Stimulated activated CD4-positive, alpha-beta T cell treated with anti-CD3 and anti-CD28 coated beads, Interleukin-4, amount 100 ng/mL, for 1 hour (primary cell): ENCODE measurements at regions not wholly inside any gene's neighbourhood (a gene's known extent, or its start where the extent isn't known, plus 50 kb on each side); places are given as distances from the start of the nearest gene placed in this dataset.

Experiments used
- DNase-seq: peaks from one replicate; pipeline ENCODE4 v3.0.0-alpha.2; 2020

GRCh38 chr1:185495898-185496297, 178.9 kb upstream of the IVNS1ABP start:
- no peak for DNase-seq

DNA sequence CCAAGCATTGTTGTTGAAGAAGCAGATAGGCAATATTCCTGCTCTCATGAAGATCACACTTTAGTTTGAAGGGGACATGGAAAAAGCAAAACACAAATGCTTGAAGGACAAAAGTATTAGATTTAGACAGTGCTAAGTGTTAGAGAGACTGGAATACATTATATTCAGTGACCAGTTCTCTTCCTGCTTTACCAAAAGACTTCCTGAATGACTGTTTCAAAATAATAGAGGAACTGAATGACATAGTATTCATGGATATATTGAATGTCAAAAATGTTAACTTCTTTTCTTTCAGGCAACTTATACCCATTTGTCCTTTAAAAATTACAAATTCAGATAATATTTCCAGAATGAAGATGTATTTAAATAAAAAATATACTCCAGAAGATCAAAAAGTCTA, 178.0 kb upstream of the IVNS1ABP start:
- no peak for DNase-seq

GRCh38 chr1:185492089-185492825, 175.2 kb upstream of the IVNS1ABP start:
- no peak for DNase-seq

DNA sequence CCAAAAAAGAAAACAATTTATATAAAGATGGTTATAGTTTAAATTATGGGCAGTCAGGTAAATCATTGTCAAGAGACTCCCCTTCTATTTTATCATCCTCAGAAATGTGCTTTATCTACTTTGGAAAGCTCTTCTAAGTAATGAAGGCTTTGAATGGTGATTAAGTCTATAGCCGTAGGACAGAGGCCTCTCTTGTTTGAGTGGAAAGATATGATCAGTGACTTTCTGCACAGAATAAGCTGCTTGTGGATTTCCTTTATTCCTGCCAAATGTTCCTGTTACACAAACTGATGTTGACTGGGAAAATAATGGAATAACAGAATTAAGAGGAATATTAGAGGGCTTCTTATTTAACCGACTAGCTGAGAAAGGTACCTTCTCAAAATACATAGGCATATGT, 174.6 kb upstream of the IVNS1ABP start:
- DNase-seq, result no peak

- DNase-seq, result no peak
These were observed 173.9 kb upstream of the IVNS1ABP start for GRCh38 chr1:185490924-185491323.

DNA sequence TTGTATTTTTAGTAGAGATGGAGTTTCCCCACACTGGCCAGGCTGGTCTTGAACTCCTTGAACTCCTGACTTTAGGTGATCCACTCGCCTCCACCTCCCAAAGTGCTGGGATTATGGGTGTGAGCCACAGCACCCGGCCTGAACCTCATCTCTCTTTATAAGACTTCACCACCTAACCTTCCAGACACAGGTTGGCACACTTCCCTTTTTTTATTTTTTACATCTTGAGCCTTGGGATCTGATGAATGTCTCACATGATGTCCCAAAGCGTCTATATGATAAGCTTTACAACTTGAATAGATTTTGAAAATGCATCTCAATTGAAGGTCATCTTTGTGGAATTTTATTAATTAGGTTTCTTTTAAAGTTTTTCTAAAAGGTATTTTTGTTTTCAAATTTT, 172.4 kb upstream of the IVNS1ABP start:
- no peak for DNase-seq

- DNase-seq, result no peak
These were observed 171.8 kb upstream of the IVNS1ABP start for GRCh38 chr1:185488808-185489207.

DNA sequence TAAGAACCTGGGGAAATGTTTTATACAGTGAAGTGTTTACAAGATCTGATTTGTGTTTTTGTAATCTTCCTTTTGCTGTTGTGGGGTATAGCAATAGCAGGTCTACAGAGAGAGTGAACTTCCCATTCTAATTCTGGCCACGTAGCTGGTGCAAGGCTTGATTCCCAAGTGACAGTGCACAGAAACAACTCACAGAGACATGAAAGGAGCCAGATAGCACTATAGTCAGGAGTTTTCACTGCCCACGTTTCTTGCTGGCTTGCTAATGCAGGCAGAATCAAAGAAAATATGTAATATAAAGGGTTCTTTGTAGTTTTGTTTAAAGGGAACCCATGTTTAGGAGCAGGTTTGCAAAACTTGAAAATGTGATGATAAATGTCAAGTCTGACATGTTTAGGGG, 170.9 kb upstream of the IVNS1ABP start:
- no peak for DNase-seq

DNA sequence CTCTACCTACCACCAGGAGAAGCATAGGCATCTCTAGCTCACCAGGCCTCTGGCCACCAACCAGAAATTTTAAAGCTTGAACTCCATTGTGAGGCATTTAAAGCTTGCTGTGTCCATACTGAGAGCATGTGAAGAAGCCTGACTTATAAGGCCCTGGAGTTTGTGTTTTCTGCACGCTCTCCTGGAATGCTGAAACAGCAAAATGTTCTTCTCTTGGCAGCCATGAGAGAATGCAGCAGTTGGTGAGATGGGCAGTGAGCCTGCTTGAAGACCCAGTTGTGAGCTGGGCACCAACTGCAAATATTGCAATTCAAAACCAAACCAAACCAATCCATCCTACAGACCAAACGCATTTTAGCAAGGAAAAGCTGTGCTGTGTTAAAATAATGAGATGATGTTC, 170.0 kb upstream of the IVNS1ABP start:
- DNase-seq, result no peak

GRCh38 chr1:185486346-185486745, 169.3 kb upstream of the IVNS1ABP start:
- DNase-seq, result no peak

DNA sequence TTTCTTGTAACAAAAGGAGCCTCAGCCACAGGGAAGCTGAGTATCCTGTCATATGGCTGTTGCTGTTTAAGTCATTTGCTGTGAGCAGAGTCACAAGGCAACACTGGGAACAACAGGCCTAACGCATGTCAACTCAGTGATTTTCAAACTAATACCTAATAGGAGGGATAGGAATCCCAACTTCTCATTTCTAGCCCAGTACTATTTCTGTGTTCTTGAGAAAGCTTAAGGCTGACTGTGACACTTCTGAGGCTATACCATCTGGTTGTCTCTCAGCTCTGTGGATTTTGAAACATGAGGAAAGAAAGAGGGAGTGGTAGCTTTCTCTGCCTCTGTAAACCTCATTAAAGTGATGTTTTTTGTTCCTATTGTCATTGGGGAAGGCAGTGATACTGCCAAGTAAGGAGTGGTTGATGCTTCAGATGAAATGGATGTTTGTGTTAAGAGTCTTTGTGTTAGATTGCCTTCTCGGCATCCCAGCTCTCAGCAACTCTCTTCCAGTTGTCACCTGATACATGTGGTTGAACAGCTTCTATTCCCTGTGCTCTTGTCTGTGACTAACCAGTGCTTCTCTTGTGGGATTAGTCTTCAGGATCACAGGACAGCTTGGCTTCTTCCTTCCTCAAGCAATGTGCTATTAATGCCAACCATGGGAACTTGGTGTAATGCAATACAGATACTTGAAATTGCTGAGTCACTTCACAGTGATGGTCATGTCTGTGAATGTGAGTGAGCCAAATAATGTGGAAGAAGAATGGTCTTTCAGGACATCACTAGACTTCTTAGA, 166.8 kb upstream of the IVNS1ABP start:
- no peak for DNase-seq

DNA sequence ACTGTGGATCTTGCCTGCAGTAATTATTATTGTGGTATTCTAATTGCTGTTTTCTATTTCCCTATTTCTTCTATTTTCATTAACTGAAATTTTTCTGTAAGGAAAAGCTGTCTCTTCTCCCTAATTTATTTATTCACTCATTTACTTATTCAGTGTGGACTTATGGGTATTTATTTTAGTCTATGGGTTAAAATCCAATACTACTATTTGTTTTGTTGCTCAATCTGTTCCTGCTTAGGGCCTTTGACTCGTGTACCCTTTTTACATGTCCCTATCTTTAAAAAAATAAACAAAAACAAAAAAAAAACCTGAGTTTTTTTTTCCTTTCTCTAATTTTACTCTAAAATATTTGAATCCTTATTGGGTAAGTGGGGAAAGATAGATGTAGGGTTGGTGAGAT, 166.2 kb upstream of the IVNS1ABP start:
- DNase-seq, result no peak

DNA sequence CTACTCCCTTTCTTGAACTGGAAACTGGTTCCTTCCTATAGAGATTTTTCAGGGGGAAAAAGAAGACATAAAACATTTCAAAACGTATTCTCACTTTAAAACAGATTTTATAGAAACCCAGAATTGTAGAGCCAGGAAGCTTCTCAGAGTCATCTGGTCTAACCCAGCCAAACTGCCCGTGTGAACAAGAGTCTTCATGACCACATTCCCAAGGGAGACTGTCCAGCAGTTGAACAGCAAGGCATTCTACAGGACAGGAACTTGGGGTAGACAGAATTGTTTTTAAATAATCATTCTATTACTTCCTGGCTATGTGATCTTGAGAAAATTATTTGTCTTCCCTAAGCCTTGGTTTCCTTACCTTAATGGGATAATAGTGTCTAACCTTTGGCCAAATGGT, 163.5 kb upstream of the IVNS1ABP start:
- no peak for DNase-seq

DNA sequence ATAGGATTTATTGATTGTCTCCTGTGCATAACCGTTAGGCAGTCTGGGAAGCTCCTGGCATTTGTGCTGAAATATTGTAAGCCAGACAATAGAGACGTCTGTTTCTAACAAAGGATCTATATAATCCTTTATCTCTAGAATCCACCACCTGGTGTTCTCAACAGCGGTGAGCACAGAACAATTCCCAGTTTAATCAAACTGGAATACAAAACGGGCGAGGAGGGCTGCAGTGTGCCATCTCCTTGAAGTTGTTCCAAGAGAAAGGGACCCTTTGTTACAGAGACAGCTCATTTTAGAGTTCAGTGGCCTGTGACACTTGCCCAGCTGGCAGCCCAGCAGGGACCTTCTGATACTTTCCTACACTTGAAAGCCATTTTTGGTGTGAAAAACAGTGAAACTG, 162.8 kb upstream of the IVNS1ABP start:
- no peak for DNase-seq

- DNase-seq, result no peak
These were observed 161.8 kb upstream of the IVNS1ABP start for GRCh38 chr1:185478877-185479276.

GRCh38 chr1:185477638-185478580, 160.9 kb upstream of the IVNS1ABP start:
- no peak for DNase-seq

DNA sequence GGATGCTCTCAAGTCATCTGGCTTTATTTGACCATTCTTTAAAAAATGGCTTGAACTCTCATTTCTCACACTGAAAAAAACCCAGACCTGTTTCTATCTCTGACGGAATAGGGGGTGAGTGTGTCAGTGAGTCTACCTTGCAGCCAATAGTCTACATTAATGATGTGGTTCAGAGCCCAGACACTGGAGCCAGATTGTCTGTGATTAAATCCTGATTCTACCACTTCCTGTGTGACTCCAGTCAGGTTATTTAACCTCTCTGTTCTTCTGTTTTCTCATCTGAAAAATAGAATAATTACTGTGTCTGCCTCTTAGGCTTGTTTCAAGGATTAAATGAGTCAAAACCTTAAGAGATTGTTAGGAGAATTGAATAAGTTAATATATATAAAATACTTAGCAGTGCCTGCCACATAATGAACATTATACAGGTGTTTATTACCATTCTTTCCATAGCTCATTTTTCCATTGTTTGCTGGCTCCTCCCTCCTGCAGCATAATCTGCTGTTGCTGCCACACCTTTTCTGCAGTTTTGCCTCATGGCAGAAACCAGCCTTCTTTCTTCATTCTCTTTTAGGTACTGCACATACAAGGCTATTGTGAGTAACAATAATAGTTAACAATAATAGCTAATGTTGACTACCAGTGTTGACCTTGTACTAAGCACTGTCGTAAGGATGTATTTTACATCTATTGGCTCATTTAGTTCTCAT, 157.6 kb upstream of the IVNS1ABP start:
- DNase-seq, result no peak

- DNase-seq, result no peak
These were observed 156.1 kb upstream of the IVNS1ABP start for GRCh38 chr1:185473186-185473585.

- no peak for DNase-seq
These were observed 151.6 kb upstream of the IVNS1ABP start for GRCh38 chr1:185468626-185469025.

DNA sequence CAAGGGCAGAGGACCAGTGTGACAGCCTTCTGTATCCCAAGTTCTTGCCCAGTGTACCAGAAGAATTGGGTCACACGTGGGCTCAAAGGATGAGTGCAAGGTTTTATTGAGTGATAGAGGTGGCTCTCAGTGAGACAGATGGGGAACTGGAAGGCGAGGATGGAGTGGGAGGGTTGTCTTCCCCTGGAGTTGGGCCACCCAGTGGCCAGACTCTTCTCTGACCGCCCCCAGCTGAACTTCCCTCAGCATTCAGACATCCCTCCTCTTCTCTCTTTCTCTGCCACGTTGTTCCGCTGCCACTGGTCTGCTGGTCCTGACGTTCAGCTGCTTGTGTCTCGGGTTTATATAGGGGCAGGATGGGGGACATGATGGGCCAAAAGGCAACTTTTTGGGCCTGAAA, 150.1 kb upstream of the IVNS1ABP start:
- DNase-seq, result no peak

DNA sequence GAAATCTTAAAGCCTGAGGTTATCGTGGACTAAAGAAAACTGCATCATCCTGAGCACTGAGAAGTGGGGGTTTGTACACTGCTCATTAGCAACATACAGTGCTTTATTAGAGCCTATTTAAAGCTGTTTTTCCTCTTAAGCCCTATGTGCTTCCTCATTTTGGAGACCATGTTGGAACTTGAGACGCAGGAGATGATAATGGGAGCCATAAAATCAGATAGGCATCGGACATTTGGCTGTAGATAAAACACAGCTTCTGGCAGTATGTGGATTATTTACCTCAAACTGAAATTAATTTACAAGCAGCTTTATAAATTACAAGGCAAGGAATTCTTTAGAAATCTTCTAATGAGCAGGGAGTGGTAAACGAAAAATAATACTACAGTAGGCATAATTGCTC, 147.7 kb upstream of the IVNS1ABP start:
- DNase-seq, result no peak

GRCh38 chr1:185463433-185463832, 146.4 kb upstream of the IVNS1ABP start:
- DNase-seq, result no peak

GRCh38 chr1:185463011-185463410, 146.0 kb upstream of the IVNS1ABP start:
- DNase-seq, result no peak
